ENCODE measurements at regions not wholly inside any gene's neighbourhood (a gene's known extent, or its start where the extent isn't known, plus 50 kb on each side); places are given as distances from the start of the nearest gene placed in this dataset.

DNA sequence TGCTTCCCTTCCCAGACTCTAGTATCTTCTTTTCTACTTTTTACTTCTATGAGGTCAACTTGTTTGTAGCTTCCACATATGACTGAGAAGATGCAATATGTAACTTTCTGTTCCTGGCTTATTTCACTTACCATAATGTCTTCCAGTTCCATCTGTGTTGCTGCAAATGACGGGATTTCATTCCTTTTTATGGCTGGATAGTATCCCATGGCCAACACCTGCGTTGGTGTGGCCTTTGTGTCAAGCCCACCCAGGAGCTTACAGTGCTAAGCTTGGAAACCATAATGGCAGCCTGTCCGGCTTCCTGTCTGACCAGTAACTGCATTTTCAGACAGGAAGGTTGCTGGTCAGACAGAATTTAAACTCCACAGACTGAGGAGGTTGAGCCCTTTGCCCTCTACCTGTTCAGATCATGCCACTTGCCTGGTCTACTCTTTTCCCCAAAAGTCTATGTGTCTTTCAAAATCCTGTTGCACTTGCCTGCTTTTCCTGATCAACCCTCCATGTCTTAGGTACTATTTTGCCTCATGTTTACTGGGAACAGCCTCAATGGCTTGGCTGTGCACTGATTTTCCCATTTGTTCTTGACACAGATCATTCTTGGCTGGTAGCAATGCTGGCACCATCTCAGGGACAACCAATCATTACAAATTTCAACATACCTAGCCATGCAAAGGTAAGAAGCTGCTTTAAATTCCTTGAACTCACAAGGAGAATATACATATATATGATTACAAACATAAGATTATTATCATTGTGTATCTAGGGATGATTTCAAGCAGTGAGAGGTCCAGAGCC lies 114.3 kb upstream of the PLEKHG1 start (continued):
- no peak for TF ChIP-seq CHD7 (IDR thresholded peaks at IDR 0.05; ENCODE audit: insufficient replicate concordance, low read length)
- no peak for TF ChIP-seq MAX (IDR thresholded peaks at IDR 0.05)
- no peak for TF ChIP-seq HDAC2 (IDR thresholded peaks at IDR 0.05; ENCODE audit: borderline replicate concordance in 1 of 2, low read depth in 2 of 2, low read length in 2 of 2)
- TF ChIP-seq CBX8 (IDR thresholded peaks at IDR 0.05; ENCODE audit: borderline replicate concordance, low read depth, low read length) = no peak
- TF ChIP-seq CBX5 (IDR thresholded peaks at IDR 0.05; ENCODE audit: low read depth, low read length) = no peak
- TF ChIP-seq SP4 (IDR thresholded peaks at IDR 0.05; ENCODE audit: low read length) = no peak
- TF ChIP-seq RNF2 (IDR thresholded peaks at IDR 0.05; ENCODE audit: borderline replicate concordance, low read depth, low read length, missing control alignments, poor library complexity, severe bottlenecking) = no peak
- TF ChIP-seq TAF1 (IDR thresholded peaks at IDR 0.05; ENCODE audit: low read depth, low read length) = no peak

All from H1 (cell line).